OCI-LY3 (cell line): ENCODE measurements at regions not wholly inside any gene's neighbourhood (a gene's known extent, or its start where the extent isn't known, plus 50 kb on each side); places are given as distances from the start of the nearest gene placed in this dataset.

Experiments used
- EZH2phosphoT487 ChIP-seq: fragments of 200-600 bp; shearing (Covaris generic); IDR thresholded peaks from 2 replicates; pipeline ENCODE4 v1.6.1; 2018; ENCODE audit warnings: antibody characterized with exemption, mixed run types, low read depth
- TF ChIP-seq, protein P1 (sequence below): fragments of 200-600, 300-600 bp; sonication (generic); IDR thresholded peaks from 2 replicates; pipeline ENCODE4 v1.5.1; 2014; ENCODE audit warnings: antibody characterized with exemption, low read length, low read depth

DNA sequence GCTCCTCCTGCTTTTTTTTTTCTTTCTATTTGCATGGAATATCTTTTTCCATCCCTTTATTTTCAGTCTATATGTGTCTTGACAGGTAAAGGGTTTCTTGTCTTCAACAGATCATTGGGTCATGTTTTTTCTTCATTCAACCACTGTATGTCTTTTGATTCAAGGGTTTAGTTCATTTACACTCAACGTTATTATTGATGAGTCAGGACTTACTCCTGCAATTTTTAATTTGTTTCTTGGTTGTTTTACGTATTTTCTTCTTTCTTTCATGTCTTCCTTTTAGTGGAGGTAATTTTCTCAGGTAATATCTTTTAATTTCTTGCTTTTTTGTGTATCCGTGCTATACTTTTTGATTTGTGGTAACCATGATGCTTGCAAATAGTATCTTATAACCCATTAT lies 429.1 kb upstream of the HTR1E start:
- TF ChIP-seq, protein P1, sequence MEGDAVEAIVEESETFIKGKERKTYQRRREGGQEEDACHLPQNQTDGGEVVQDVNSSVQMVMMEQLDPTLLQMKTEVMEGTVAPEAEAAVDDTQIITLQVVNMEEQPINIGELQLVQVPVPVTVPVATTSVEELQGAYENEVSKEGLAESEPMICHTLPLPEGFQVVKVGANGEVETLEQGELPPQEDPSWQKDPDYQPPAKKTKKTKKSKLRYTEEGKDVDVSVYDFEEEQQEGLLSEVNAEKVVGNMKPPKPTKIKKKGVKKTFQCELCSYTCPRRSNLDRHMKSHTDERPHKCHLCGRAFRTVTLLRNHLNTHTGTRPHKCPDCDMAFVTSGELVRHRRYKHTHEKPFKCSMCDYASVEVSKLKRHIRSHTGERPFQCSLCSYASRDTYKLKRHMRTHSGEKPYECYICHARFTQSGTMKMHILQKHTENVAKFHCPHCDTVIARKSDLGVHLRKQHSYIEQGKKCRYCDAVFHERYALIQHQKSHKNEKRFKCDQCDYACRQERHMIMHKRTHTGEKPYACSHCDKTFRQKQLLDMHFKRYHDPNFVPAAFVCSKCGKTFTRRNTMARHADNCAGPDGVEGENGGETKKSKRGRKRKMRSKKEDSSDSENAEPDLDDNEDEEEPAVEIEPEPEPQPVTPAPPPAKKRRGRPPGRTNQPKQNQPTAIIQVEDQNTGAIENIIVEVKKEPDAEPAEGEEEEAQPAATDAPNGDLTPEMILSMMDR = no peak
- TF ChIP-seq EZH2phosphoT487 = no peak
